ENCODE measurements at regions not wholly inside any gene's neighbourhood (a gene's known extent, or its start where the extent isn't known, plus 50 kb on each side); places are given as distances from the start of the nearest gene placed in this dataset.

- Histone ChIP-seq H3K4me2 (ENCODE audit: low read depth, low read length) (no peak overlapping the region), H4K20me1 (ENCODE audit: insufficient read depth, low read length) (no peaks in the 10 kb centered on the region), H3K4me1 (ENCODE audit: control insufficient read depth, insufficient read depth, low read length) (no peaks in the 10 kb centered on the region), H3K27me3 (ENCODE audit: control insufficient read depth, insufficient read depth, low read length) (no peaks in the 10 kb centered on the region), H2BK15ac (ENCODE audit: low read depth, low read length) (no peak overlapping the region), H2AFZ (replicated peaks; ENCODE audit: low read length, poor library complexity) (no peak overlapping the region), H2BK120ac (ENCODE audit: low read depth, low read length) (no peak overlapping the region), H3K36me3 (ENCODE audit: control insufficient read depth, insufficient read depth, low read length) (no peaks in the 10 kb centered on the region), H3K23ac (ENCODE audit: low read depth, low read length) (no peak overlapping the region), H3K4ac (ENCODE audit: low read depth, low read length) (no peak overlapping the region), H2AK9ac (replicated peaks; ENCODE audit: low read depth, low read length, poor library complexity) (no peak overlapping the region), H4K8ac (ENCODE audit: low read depth in 2 of 2, low read length in 2 of 2) (no peak overlapping the region), H3K9me1 (ENCODE audit: insufficient read depth, low read length) (no peaks in the 10 kb centered on the region), H2BK5ac (ENCODE audit: low read depth, low read length, poor library complexity, severe bottlenecking) (no peak overlapping the region), H3K9me3 (ENCODE audit: control insufficient read depth, insufficient read depth, low read length) (no peaks in the 10 kb centered on the region), H3K56ac (ENCODE audit: extremely low read depth, insufficient read depth, low read length) (no peak overlapping the region), H3K27ac (ENCODE audit: insufficient read depth, low read length) (no peak overlapping the region), H3K4me3 (ENCODE audit: insufficient read depth, low read depth, low read length) (no peak overlapping the region), H4K5ac (ENCODE audit: low read depth, low read length) (no peak overlapping the region), H4K91ac (ENCODE audit: insufficient read depth, low read depth, low read length) (no peak overlapping the region), H2BK20ac (ENCODE audit: low read depth, low read length) (no peak overlapping the region), H3K9ac (ENCODE audit: low read depth, low read length) (no peak overlapping the region), H2AK5ac (ENCODE audit: low read depth, low read length) (no peak overlapping the region), H3K18ac (ENCODE audit: low read depth, low read length) (no peak overlapping the region), H3K14ac (replicated peaks; ENCODE audit: low read depth, low read length) (no peak overlapping the region), H3K79me1 (ENCODE audit: low read depth in 1 of 2, low read length in 2 of 2) (no peaks in the 10 kb centered on the region)
- ChIA-PET POLR2A (ENCODE audit: unreplicated experiment) (no interaction called here), CTCF (no interaction called here)
- TF ChIP-seq, protein P1, sequence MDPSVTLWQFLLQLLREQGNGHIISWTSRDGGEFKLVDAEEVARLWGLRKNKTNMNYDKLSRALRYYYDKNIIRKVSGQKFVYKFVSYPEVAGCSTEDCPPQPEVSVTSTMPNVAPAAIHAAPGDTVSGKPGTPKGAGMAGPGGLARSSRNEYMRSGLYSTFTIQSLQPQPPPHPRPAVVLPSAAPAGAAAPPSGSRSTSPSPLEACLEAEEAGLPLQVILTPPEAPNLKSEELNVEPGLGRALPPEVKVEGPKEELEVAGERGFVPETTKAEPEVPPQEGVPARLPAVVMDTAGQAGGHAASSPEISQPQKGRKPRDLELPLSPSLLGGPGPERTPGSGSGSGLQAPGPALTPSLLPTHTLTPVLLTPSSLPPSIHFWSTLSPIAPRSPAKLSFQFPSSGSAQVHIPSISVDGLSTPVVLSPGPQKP (IDR thresholded peaks at IDR 0.05; ENCODE audit: borderline replicate concordance, low read depth, low read length): no peak
- TF ChIP-seq CHD1 (IDR thresholded peaks at IDR 0.05; ENCODE audit: low read depth, low read length) (no peak), BHLHE40 (IDR thresholded peaks at IDR 0.05; ENCODE audit: low read depth, low read length) (no peak), POLR2A (IDR thresholded peaks at IDR 0.05; ENCODE audit: low read depth, low read length) (no peak), RFX5 (IDR thresholded peaks at IDR 0.05; ENCODE audit: low read depth, low read length) (no peak), NFE2L2 (IDR thresholded peaks at IDR 0.05; ENCODE audit: low read depth, low read length) (no peak), MAFK (IDR thresholded peaks at IDR 0.05; ENCODE audit: low read depth, low read length) (no peak), MXI1 (IDR thresholded peaks at IDR 0.05; ENCODE audit: borderline replicate concordance, low read depth, low read length) (no peak), USF2 (IDR thresholded peaks at IDR 0.05; ENCODE audit: low read depth, low read length) (no peak), SMC3 (IDR thresholded peaks at IDR 0.05; ENCODE audit: low read depth, low read length) (no peak), MAZ (IDR thresholded peaks at IDR 0.05; ENCODE audit: borderline replicate concordance, low read depth, low read length) (no peak), RCOR1 (IDR thresholded peaks at IDR 0.05; ENCODE audit: insufficient replicate concordance, low read length) (no peak), RAD21 (IDR thresholded peaks at IDR 0.05; ENCODE audit: low read length) (no peak), CEBPB (IDR thresholded peaks at IDR 0.05; ENCODE audit: low read depth, low read length) (no peak)
- TF ChIP-seq, protein P2, sequence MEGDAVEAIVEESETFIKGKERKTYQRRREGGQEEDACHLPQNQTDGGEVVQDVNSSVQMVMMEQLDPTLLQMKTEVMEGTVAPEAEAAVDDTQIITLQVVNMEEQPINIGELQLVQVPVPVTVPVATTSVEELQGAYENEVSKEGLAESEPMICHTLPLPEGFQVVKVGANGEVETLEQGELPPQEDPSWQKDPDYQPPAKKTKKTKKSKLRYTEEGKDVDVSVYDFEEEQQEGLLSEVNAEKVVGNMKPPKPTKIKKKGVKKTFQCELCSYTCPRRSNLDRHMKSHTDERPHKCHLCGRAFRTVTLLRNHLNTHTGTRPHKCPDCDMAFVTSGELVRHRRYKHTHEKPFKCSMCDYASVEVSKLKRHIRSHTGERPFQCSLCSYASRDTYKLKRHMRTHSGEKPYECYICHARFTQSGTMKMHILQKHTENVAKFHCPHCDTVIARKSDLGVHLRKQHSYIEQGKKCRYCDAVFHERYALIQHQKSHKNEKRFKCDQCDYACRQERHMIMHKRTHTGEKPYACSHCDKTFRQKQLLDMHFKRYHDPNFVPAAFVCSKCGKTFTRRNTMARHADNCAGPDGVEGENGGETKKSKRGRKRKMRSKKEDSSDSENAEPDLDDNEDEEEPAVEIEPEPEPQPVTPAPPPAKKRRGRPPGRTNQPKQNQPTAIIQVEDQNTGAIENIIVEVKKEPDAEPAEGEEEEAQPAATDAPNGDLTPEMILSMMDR (conservative IDR thresholded peaks at IDR 0.05; ENCODE audit: low read depth, low read length): no peak
- 67% methylated on average over 2 of the region's 6 CpGs; no CpG with 5 or more reads in 1 of the 2 experiments for WGBS, 2 experiments (ENCODE audit: extremely low coverage in 2 of 2, insufficient read length in 1 of 2)
- DNase-seq: no peak
- dilution Hi-C loops (cut with HindIII; ENCODE audit: low sequenced_read_pairs, unreplicated experiment): no loop called here
- no peak for ATAC-seq (ENCODE audit: low read depth)
- intact Hi-C loops (cut with micrococcal nuclease): no loop called here
- no TSS peak for BruUV-seq (replicated peaks)
- in situ Hi-C loops (cut with MboI; ENCODE audit: low sequenced_read_pairs): no loop called here
Observed at GRCh38 chr13:83248751-83249150, 633.5 kb downstream of the SLITRK1 start.

All from IMR-90 (cell line).